ENCODE measurements at regions not wholly inside any gene's neighbourhood (a gene's known extent, or its start where the extent isn't known, plus 50 kb on each side); places are given as distances from the start of the nearest gene placed in this dataset.

DNA sequence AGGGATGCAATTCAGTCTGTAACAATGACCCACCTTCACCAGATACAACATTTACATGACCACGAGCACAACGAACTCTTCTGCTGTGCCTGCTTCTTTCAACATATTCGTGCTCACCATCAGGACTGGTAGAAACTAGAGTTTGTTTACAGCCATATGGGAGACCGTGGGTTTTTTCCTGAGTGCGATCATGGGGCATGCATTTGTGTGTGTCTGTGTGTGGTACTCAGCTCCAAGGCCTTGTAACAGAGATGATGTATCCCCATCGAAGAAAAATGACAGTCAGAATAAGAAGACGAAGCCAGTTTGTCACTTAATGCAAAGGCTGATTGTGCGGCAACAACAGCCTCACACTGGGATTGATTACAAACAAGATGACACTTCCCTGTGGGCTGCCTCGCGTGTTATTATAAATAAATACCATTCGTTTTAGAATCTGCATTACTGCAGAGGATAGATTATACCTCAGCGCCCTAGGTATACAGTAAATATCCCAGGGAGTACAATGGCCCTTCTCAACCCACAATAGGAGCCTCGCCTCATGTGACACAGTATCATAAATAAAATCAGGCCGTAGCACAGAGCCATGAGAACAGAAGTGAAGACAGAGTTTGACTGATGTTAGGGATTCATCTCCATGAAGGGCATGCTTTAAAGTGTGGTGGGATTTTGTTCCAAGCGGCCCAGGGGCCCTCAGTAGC lies 97.3 kb upstream of the NOCT start:
- no peak overlapping the region for H3K27ac ChIP-seq (ENCODE audit: poor library complexity, severe bottlenecking)
- ATAC-seq (ENCODE audit: low read depth) (no peak), DNase-seq (ENCODE audit: low spot score) (no peak)
- no peaks in the 10 kb centered on the region for H3K9me3 ChIP-seq (ENCODE audit: severe bottlenecking)
- no peak for TF ChIP-seq CTCF (IDR thresholded peaks at IDR 0.05; ENCODE audit: poor library complexity, severe bottlenecking)
- H3K4me3 ChIP-seq (ENCODE audit: severe bottlenecking), result no peak overlapping the region
- no peaks in the 10 kb centered on the region for H3K36me3 ChIP-seq (ENCODE audit: low read depth)
- no peaks in the 10 kb centered on the region for H3K27me3 ChIP-seq (ENCODE audit: insufficient read depth, poor library complexity, severe bottlenecking)
- no peaks in the 10 kb centered on the region for H3K4me1 ChIP-seq (ENCODE audit: insufficient read depth, poor library complexity, severe bottlenecking)

DNA sequence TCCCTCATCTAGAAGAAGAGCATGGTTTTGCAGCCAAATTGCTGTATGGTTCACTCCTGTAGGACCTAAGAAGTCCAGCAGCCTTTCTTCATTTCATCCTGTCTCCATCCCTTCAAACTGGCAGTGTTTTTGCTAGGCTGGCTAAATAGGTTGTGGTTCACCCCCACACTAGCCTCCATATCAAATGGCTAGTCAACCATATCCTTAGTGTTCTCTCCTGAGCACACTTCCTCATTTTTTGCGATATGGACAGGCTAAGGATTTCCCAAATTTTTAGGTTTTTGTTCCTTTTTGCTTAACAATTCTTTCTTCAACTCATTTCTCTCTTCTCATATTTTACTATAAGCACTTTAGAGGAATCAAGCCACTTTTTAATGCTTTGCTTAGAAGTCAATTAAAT lies 98.8 kb upstream of the NOCT start:
- ATAC-seq (ENCODE audit: low read depth) (no peak), DNase-seq (ENCODE audit: low spot score) (no peak)
- no peaks in the 10 kb centered on the region for H3K36me3 ChIP-seq (ENCODE audit: low read depth)
- H3K27ac ChIP-seq (ENCODE audit: poor library complexity, severe bottlenecking), result no peak overlapping the region
- no peaks in the 10 kb centered on the region for H3K9me3 ChIP-seq (ENCODE audit: severe bottlenecking)
- H3K27me3 ChIP-seq (ENCODE audit: insufficient read depth, poor library complexity, severe bottlenecking), result no peaks in the 10 kb centered on the region
- no peak overlapping the region for H3K4me3 ChIP-seq (ENCODE audit: severe bottlenecking)
- TF ChIP-seq CTCF (IDR thresholded peaks at IDR 0.05; ENCODE audit: poor library complexity, severe bottlenecking), result no peak
- H3K4me1 ChIP-seq (ENCODE audit: insufficient read depth, poor library complexity, severe bottlenecking), result peaks cover 4% of the 10 kb centered on the region

DNA sequence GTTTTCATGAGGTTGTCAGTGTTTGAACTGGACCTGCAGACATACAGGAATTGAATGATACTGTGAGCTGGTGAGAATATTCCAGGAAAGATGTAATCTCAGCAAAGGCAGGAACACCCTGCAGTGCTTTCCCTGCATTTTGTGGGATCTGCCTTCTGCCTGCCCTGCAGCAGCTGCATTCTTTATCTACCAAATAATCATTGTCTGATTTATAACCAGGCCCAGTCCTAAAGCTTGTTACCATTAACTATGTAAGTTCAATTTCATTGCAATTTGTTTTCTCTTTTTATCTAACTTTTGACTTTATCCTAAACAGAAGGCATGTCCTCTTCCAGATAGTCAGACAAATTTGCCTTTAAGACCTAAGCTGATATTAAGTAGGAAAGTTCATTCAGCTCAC lies 99.8 kb upstream of the NOCT start:
- no peak for TF ChIP-seq CTCF (IDR thresholded peaks at IDR 0.05; ENCODE audit: poor library complexity, severe bottlenecking)
- peaks cover 10% of the 10 kb centered on the region for H3K4me1 ChIP-seq (ENCODE audit: insufficient read depth, poor library complexity, severe bottlenecking)
- ATAC-seq (ENCODE audit: low read depth) (no peak), DNase-seq (ENCODE audit: low spot score) (no peak)
- no peaks in the 10 kb centered on the region for H3K27me3 ChIP-seq (ENCODE audit: insufficient read depth, poor library complexity, severe bottlenecking)
- no peak overlapping the region for H3K27ac ChIP-seq (ENCODE audit: poor library complexity, severe bottlenecking)
- no peaks in the 10 kb centered on the region for H3K9me3 ChIP-seq (ENCODE audit: severe bottlenecking)
- H3K4me3 ChIP-seq (ENCODE audit: severe bottlenecking), result no peak overlapping the region
- H3K36me3 ChIP-seq (ENCODE audit: low read depth), result no peaks in the 10 kb centered on the region

DNA sequence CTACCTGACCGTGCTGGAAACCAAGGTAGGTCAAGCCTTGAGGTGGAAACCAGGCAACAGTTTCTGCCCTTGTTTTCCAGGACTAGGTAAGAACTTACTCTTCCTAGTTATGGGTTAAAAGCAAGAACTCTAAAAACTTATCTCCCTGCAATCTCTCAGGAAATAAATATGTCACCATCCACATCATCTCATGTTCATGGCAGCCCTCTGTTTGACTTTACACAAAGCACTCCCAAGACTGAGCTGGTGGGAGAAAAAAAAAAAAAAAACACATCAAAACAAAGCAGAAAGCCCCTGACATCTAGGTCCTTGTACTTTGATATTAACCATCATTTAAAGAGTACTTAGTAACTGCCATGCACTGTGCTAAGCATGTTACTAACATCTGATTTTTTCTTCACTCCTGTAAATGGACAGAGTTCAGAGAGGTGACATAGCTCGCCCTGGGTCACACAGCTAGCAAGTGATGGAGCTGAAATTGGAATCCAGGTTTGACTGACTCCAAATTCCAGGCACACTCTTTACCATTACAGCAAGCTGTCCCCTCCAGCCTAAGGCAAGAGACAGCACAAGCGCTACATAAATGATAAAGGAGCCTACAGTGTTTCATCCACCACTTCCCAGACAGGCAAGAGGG lies 102.8 kb upstream of the NOCT start:
- Histone ChIP-seq H3K27ac (ENCODE audit: poor library complexity, severe bottlenecking) (no peak overlapping the region), H3K4me1 (ENCODE audit: insufficient read depth, poor library complexity, severe bottlenecking) (peaks cover 13% of the 10 kb centered on the region), H3K4me3 (ENCODE audit: severe bottlenecking) (no peak overlapping the region), H3K36me3 (ENCODE audit: low read depth) (no peaks in the 10 kb centered on the region), H3K9me3 (ENCODE audit: severe bottlenecking) (no peaks in the 10 kb centered on the region), H3K27me3 (ENCODE audit: insufficient read depth, poor library complexity, severe bottlenecking) (no peaks in the 10 kb centered on the region)
- DNase-seq (ENCODE audit: low spot score), result no peak
- TF ChIP-seq CTCF (IDR thresholded peaks at IDR 0.05; ENCODE audit: poor library complexity, severe bottlenecking), result no peak
- ATAC-seq (ENCODE audit: low read depth), result no peak
